ENCODE measurements at regions not wholly inside any gene's neighbourhood (a gene's known extent, or its start where the extent isn't known, plus 50 kb on each side); places are given as distances from the start of the nearest gene placed in this dataset.

GRCh38 chr5:7018601-7019000 is 305.4 kb downstream of the TENT4A start:
- DNase-seq, result no peak

GRCh38 chr5:7036192-7036835 is 323.1 kb downstream of the TENT4A start:
- no peak for DNase-seq

- no peak for DNase-seq
These were observed 325.8 kb downstream of the TENT4A start for GRCh38 chr5:7039074-7039473.

- DNase-seq, result no peak
These were observed 326.9 kb downstream of the TENT4A start for GRCh38 chr5:7040111-7040510.

- no peak for DNase-seq
These were observed 330.6 kb downstream of the TENT4A start for GRCh38 chr5:7043797-7044196.

GRCh38 chr5:7047511-7048261 is 334.5 kb downstream of the TENT4A start:
- DNase-seq, result no peak

GRCh38 chr5:7050986-7051385 is 337.8 kb downstream of the TENT4A start:
- no peak for DNase-seq

- no peak for DNase-seq
These were observed 339.9 kb downstream of the TENT4A start for GRCh38 chr5:7053125-7053524.

- DNase-seq, result no peak
These were observed 340.4 kb downstream of the TENT4A start for GRCh38 chr5:7053528-7054209.

GRCh38 chr5:7066471-7067235 is 329.3 kb upstream of the ADCY2 start:
- no peak for DNase-seq

GRCh38 chr5:7068156-7068555 is 327.8 kb upstream of the ADCY2 start:
- no peak for DNase-seq

GRCh38 chr5:7068899-7069298 is 327.0 kb upstream of the ADCY2 start:
- no peak for DNase-seq

- no peak for DNase-seq
These were observed 323.8 kb upstream of the ADCY2 start for GRCh38 chr5:7072188-7072587.

- DNase-seq, result no peak
These were observed 322.3 kb upstream of the ADCY2 start for GRCh38 chr5:7073666-7074065.

- DNase-seq, result no peak
These were observed 321.8 kb upstream of the ADCY2 start for GRCh38 chr5:7074176-7074575.

GRCh38 chr5:7075470-7075869 is 320.5 kb upstream of the ADCY2 start:
- no peak for DNase-seq

- no peak for DNase-seq
These were observed 317.8 kb upstream of the ADCY2 start for GRCh38 chr5:7078101-7078500.

- DNase-seq, result peak; percentile 32 to 72
These were observed 317.0 kb upstream of the ADCY2 start for GRCh38 chr5:7078901-7079300.

GRCh38 chr5:7080501-7080900 is 315.4 kb upstream of the ADCY2 start:
- no peak for DNase-seq

- DNase-seq, result peak; percentile 2 to 25
These were observed 308.1 kb upstream of the ADCY2 start for GRCh38 chr5:7087719-7088297.

GRCh38 chr5:7088849-7089248 is 307.1 kb upstream of the ADCY2 start:
- peak in 1 of 2 experiments; percentile 16 for DNase-seq

GRCh38 chr5:7094626-7095025 is 301.3 kb upstream of the ADCY2 start:
- no peak for DNase-seq

- DNase-seq, result no peak
These were observed 299.6 kb upstream of the ADCY2 start for GRCh38 chr5:7096294-7096693.
